ENCODE measurements at regions not wholly inside any gene's neighbourhood (a gene's known extent, or its start where the extent isn't known, plus 50 kb on each side); places are given as distances from the start of the nearest gene placed in this dataset.

- Histone ChIP-seq H2AFZ (ENCODE audit: low read depth, low read length) (no peak overlapping the region), H3K27ac (ENCODE audit: extremely low read depth, low read depth, low read length) (no peak overlapping the region), H3K9me3 (replicated peaks; ENCODE audit: control insufficient read depth, insufficient read depth, low read depth, low read length) (no peaks in the 10 kb centered on the region), H3K4me2 (ENCODE audit: insufficient read depth, low read length) (no peak overlapping the region), H3K9me1 (ENCODE audit: control insufficient read depth, insufficient read depth, low read length) (no peaks in the 10 kb centered on the region), H3K4me3 (no peak overlapping the region), H4K20me1 (replicated peaks; ENCODE audit: control insufficient read depth, insufficient read depth, low read length) (no peaks in the 10 kb centered on the region), H3K4me1 (replicated peaks in 1 of 2; ENCODE audit: control insufficient read depth in 2 of 2, insufficient read depth in 2 of 2, low read length in 2 of 2) (no peaks in the 10 kb centered on the region), H3K9ac (ENCODE audit: insufficient read depth in 1 of 2, low read depth in 2 of 2, low read length in 2 of 2) (no peak overlapping the region), H3K79me2 (ENCODE audit: control insufficient read depth, insufficient read depth, low read length) (no peaks in the 10 kb centered on the region), H3K36me3 (ENCODE audit: control insufficient read depth, insufficient read depth, low read length) (no peaks in the 10 kb centered on the region), H3K27me3 (ENCODE audit: control insufficient read depth in 2 of 2, insufficient read depth in 2 of 2, low read length in 2 of 2) (no peaks in the 10 kb centered on the region)
- POLR2A ChIA-PET, result interaction anchor here (1.9 kb wide), 1 partner anchor 13 kb away, joined by 4 read pairs; no protein-coding TSS in a partner anchor
- no TSS peak for BruUV-seq (replicated peaks)
- FAIRE-seq (no peak), DNase-seq (ENCODE audit: extremely low read depth in 1 of 4, low spot score in 3 of 4) (no peak), ATAC-seq (no peak)
- intact Hi-C loops (cut with micrococcal nuclease) (no loop called here), in situ Hi-C loops (cut with MboI) (no loop called here)
- CTCF ChIA-PET (ENCODE audit: low intra/inter-chr PET ratio), result no interaction called here
- no peak for TF ChIP-seq ZNF41 (CRISPR knock-in tag; conservative IDR thresholded peaks at IDR 0.05)
- no peak for TF ChIP-seq PURB (CRISPR knock-in tag; IDR thresholded peaks at IDR 0.05; ENCODE audit: low read depth)
- no peak for TF ChIP-seq MCM3 (IDR thresholded peaks at IDR 0.05)
- no peak for TF ChIP-seq E2F3 (CRISPR knock-in tag; IDR thresholded peaks at IDR 0.05)
- no peak for TF ChIP-seq HDAC1 (IDR thresholded peaks at IDR 0.05)
- TF ChIP-seq, protein P1, sequence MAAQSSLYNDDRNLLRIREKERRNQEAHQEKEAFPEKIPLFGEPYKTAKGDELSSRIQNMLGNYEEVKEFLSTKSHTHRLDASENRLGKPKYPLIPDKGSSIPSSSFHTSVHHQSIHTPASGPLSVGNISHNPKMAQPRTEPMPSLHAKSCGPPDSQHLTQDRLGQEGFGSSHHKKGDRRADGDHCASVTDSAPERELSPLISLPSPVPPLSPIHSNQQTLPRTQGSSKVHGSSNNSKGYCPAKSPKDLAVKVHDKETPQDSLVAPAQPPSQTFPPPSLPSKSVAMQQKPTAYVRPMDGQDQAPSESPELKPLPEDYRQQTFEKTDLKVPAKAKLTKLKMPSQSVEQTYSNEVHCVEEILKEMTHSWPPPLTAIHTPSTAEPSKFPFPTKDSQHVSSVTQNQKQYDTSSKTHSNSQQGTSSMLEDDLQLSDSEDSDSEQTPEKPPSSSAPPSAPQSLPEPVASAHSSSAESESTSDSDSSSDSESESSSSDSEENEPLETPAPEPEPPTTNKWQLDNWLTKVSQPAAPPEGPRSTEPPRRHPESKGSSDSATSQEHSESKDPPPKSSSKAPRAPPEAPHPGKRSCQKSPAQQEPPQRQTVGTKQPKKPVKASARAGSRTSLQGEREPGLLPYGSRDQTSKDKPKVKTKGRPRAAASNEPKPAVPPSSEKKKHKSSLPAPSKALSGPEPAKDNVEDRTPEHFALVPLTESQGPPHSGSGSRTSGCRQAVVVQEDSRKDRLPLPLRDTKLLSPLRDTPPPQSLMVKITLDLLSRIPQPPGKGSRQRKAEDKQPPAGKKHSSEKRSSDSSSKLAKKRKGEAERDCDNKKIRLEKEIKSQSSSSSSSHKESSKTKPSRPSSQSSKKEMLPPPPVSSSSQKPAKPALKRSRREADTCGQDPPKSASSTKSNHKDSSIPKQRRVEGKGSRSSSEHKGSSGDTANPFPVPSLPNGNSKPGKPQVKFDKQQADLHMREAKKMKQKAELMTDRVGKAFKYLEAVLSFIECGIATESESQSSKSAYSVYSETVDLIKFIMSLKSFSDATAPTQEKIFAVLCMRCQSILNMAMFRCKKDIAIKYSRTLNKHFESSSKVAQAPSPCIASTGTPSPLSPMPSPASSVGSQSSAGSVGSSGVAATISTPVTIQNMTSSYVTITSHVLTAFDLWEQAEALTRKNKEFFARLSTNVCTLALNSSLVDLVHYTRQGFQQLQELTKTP (IDR thresholded peaks at IDR 0.05; ENCODE audit: low read depth in 1 of 2, partially characterized antibody in 2 of 2), result no peak
- TF ChIP-seq RBM22 (IDR thresholded peaks at IDR 0.05; ENCODE audit: low read depth, low read length, poor library complexity, severe bottlenecking), result no peak
- TF ChIP-seq BMI1 (IDR thresholded peaks at IDR 0.05; ENCODE audit: low read length), result no peak
- no peak for TF ChIP-seq ZFPM2 (CRISPR knock-in tag; IDR thresholded peaks at IDR 0.05)
- TF ChIP-seq TBP (optimal IDR thresholded peaks at IDR 0.05; ENCODE audit: low read depth, low read length), result no peak
- TF ChIP-seq MCM2 (IDR thresholded peaks at IDR 0.05; ENCODE audit: low read depth), result no peak
- no peak for TF ChIP-seq HDAC6 (IDR thresholded peaks at IDR 0.05; ENCODE audit: low read depth, low read length)
- TF ChIP-seq CHCHD3 (CRISPR knock-in tag; IDR thresholded peaks at IDR 0.05), result no peak
- WGBS (ENCODE audit: insufficient coverage, low coverage, missing lambda C conversion rate), result 0% methylated on average over 3 of the region's 3 CpGs
Measured at GRCh38 chrX:25178555-25178954, 162.8 kb upstream of the ARX start.
